ENCODE measurements at regions not wholly inside any gene's neighbourhood (a gene's known extent, or its start where the extent isn't known, plus 50 kb on each side); places are given as distances from the start of the nearest gene placed in this dataset.
"Not testable (repeated sequence)": the region's sequence is repeated elsewhere in the genome, so short reads cannot be mapped to it uniquely, and the experiment has no call there.

DNA sequence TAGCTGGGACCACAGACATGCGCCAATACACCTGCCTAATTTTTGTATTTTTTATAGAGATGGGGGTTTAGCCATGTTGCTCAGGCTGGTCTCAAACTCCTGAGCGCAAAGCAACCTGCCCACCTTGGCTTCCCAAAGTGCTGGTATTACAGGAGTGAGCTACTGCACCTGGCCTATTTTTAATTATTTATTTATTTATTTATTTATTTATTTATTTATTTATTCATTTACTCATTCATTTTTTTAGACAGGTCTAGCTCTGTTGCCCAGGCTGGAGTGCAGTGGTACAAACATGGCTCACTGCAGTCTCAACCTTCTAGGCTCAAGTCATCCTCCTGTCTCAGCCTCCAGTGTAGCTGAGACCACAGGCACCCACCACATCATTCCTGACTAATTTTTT is 434.3 kb downstream of the DOK5 start:
- Mint-ChIP-seq H3K36me3 (no peaks in the 10 kb centered on the region), H3K4me3 (no peak overlapping the region), H3K27ac (no peak overlapping the region), H3K4me1 (no peaks in the 10 kb centered on the region), H3K27me3 (no peaks in the 10 kb centered on the region), H3K9me3 (peaks cover 8 to 15% (median 12%) of the 10 kb centered on the region in 3 donors)

DNA sequence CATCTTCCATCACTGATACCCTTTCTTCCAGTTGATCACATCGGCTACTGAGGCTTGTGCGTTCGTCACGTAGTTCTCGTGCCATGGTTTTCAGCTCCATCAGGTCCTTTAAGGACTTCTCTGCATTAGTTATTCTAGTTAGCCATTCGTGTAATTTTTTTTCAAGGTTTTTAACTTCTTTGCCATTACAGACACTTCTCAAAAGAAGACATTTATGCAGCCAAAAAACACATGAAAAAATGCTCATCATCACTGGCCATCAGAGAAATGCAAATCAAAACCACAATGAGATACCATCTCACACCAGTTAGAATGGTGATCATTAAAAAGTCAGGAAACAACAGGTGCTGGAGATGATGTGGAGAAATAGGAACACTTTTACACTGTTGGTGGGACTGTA is 430.7 kb downstream of the DOK5 start:
- not testable (repeated sequence) for H3K36me3 Mint-ChIP-seq, H3K4me3 Mint-ChIP-seq, H3K4me1 Mint-ChIP-seq, H3K27me3 Mint-ChIP-seq, H3K27ac Mint-ChIP-seq
- peaks cover 5 to 21% (median 9%) of the 10 kb centered on the region in 3 donors for H3K9me3 Mint-ChIP-seq

DNA sequence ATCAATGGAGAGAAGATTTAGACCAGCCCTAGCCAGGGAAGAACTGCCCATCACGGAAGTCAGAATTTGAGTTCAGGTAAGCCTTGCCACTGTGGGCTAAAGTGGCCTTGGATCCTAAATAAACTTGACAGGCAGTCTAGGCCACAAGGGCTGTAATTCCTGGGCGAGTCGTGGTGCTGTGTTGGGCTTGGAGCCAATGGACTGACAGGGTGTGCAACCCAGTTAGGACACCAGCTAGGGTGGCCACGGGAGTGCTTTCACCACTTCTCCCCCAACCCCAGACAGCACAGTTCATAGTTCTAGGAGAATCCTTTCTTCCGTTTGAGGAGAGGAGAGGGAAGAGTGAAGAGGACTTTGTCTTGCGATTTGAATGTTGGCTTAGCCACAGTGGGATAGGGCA is 422.4 kb downstream of the DOK5 start:
- Mint-ChIP-seq H3K4me1 (no peaks in the 10 kb centered on the region), H3K9me3 (peaks cover 0 to 11% (median 1%) of the 10 kb centered on the region in 3 donors), H3K27ac (no peak overlapping the region), H3K27me3 (no peaks in the 10 kb centered on the region), H3K4me3 (no peak overlapping the region), H3K36me3 (no peaks in the 10 kb centered on the region)

DNA sequence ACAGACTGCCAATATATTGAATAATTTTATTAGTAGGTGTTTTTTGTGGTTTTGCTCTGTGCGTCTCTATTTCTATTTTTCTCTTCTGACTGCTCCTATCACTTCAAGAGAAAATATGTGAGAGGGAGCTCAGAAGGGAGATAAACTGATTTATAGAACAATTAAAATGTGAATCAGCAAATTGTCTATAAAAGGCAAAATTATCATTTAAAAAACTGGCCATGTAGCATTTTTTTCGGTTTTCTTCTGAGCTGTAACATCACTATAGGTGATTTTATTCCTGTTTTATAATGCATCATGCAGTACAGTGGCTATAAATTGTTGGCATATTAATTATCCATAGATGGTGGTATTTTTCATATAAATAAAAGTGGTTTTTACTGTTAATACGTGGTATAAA is 416.5 kb downstream of the DOK5 start:
- H3K27me3 Mint-ChIP-seq, result no peaks in the 10 kb centered on the region

DNA sequence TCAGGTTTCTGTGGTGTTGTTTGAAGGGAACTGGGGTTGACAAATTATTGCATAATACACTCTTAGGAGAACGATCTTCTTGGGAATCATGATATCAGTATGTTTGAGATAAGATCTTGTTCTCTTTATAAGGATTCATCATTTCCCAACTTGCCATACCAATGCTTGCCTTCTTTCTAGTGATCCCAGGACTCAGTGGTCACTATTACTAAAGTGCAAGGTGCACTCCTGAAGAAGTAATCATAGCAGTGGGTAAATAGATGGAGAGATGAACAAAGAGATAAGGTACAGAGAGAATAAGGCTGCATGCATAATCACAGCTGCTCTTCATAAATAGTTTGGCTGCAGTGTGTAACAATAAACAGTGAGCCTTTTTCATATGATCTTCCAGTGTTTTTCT is 404.0 kb downstream of the DOK5 start:
- no peaks in the 10 kb centered on the region for H3K4me1 Mint-ChIP-seq
- no peak overlapping the region for H3K4me3 Mint-ChIP-seq
- no peaks in the 10 kb centered on the region for H3K27me3 Mint-ChIP-seq
- no peaks in the 10 kb centered on the region for H3K36me3 Mint-ChIP-seq
- no peak overlapping the region for H3K27ac Mint-ChIP-seq
- peaks cover 2 to 7% (median 6%) of the 10 kb centered on the region in 3 donors for H3K9me3 Mint-ChIP-seq

More for the DNA sequence above, 416.5 kb downstream of the DOK5 start:
- Mint-ChIP-seq H3K4me3 (no peak overlapping the region), H3K4me1 (no peaks in the 10 kb centered on the region), H3K9me3 (peaks cover 0 to 3% (median 2%) of the 10 kb centered on the region in 3 donors), H3K36me3 (no peaks in the 10 kb centered on the region), H3K27ac (no peak overlapping the region)

DNA sequence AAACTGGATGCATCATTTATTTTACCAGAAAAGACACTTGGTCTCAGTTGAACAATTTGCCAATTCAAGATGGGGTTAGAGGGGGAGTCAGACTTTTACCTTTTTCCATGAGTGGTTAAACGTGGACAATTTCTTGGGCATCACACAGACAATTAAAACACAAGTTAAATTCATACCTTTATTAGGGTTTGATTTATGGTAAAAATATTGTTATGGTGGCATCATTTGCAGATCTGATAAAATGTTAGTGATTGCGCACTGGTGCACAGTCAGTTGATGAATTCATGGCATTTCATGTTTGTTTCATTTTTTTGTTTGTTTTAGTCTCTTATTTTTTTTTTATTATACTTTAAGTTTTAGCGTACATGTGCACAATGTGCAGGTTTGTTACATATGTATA is 399.9 kb downstream of the DOK5 start:
- H3K27me3 Mint-ChIP-seq, result no peaks in the 10 kb centered on the region
- peaks cover 2 to 9% (median 2%) of the 10 kb centered on the region in 3 donors for H3K9me3 Mint-ChIP-seq
- no peaks in the 10 kb centered on the region for H3K36me3 Mint-ChIP-seq
- no peaks in the 10 kb centered on the region for H3K4me1 Mint-ChIP-seq
- no peak overlapping the region for H3K4me3 Mint-ChIP-seq
- no peak overlapping the region for H3K27ac Mint-ChIP-seq

DNA sequence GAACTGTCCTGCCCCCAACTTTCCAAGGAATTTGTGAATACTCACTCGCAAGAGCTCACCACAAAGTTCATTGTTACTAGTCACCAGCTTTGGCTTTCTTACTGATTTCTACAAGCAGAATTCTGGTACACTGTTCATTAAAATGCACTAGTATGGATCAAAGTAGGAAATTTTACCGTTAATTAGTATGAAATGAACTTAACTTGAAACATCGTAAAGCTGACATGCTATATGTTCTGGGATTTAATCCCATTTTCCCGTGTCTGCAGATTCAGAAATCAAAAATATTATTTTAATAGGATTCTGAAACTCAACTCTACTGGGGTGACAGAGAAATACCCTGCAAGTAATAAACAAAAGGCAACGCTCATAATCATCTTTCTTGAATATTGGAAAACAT is 399.3 kb downstream of the DOK5 start:
- Mint-ChIP-seq H3K27me3 (no peaks in the 10 kb centered on the region), H3K9me3 (peaks cover 2 to 9% (median 2%) of the 10 kb centered on the region in 3 donors), H3K36me3 (no peaks in the 10 kb centered on the region), H3K4me1 (no peaks in the 10 kb centered on the region), H3K27ac (no peak overlapping the region), H3K4me3 (no peak overlapping the region)

DNA sequence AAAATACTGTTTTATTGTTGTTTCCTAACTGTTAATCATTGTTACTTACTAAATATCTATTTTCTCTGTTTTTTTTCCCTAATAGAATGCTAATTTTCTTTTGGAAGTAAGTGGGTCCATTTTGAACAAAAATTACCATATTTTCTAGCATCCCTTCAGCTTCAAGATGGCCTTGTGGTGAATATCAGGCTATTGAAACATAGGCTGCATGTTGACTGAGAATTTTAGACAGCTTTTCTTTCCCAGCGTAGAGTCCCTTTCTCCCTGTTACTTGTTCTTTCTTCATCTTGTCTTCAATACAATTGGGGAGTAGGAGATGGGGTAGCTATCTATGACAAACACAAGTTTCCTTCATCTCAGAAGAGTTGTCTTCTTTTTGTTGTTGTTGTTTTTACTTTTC is 397.0 kb downstream of the DOK5 start:
- Mint-ChIP-seq H3K4me1 (no peaks in the 10 kb centered on the region), H3K4me3 (no peak overlapping the region), H3K9me3 (peaks cover 0 to 5% (median 2%) of the 10 kb centered on the region in 3 donors), H3K27ac (no peak overlapping the region), H3K36me3 (no peaks in the 10 kb centered on the region), H3K27me3 (no peaks in the 10 kb centered on the region)

DNA sequence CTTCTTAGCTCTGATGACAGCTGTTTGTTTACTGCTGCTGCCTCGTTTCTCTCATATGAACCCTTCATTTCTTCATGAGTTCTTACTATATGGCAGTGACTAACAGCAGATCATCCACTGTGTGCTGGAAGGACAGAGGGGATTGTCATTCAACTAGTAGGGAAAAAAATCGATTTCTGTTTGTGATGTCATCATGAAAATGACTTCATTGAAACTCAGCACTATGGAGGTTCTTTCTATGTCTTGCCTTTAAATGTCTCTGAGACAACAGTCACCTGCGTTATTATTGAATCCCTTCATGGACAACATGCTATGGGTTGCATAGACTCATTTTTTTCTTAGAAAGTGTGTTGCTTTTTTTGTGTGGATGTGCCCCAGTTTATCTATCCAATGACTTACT is 394.4 kb downstream of the DOK5 start:
- Mint-ChIP-seq H3K4me1 (no peaks in the 10 kb centered on the region), H3K27ac (no peak overlapping the region), H3K4me3 (no peak overlapping the region), H3K9me3 (peaks cover 0 to 3% (median 2%) of the 10 kb centered on the region in 3 donors), H3K27me3 (no peaks in the 10 kb centered on the region), H3K36me3 (no peaks in the 10 kb centered on the region)

DNA sequence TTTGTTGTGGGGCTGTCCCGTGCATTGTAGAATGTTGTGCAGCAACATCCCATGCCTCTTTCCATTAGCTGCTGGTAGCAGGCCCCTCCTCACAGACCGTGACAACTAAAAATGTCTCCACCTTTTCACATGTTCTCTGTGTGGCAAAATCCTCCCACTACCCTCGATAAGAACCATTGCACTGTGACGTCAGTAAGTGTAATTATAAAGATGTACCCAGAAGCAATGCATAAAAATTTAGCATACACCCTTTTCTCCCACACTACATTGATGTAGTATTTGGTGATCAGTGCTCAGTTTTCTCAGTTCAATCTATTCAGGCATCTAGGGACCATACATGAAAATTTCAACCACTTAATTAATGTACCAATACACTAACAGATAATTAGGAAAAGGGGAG is 389.9 kb downstream of the DOK5 start:
- Mint-ChIP-seq H3K4me1 (no peaks in the 10 kb centered on the region), H3K27me3 (no peaks in the 10 kb centered on the region), H3K4me3 (no peak overlapping the region), H3K27ac (no peak overlapping the region), H3K36me3 (no peaks in the 10 kb centered on the region), H3K9me3 (peaks cover 0 to 4% (median 2%) of the 10 kb centered on the region in 3 donors)

DNA sequence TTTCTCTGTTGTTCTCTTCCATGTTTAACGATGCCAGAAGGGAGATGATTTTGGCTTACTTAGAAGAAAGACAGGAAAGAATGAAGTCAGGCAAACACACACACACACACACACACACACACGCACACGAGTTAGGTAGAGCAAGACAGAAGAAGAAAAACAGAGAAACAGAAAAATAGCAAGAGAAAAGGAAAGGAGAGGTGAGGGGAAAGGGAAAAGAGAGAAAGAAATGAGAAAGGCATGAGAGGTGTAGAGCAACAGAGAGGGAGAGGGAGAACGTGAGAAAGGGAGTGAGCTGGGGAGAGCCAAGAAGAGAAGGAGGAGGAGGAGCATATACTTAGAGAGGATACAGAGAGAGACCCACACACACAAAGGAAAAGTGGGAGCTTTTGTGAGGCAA is 385.3 kb downstream of the DOK5 start:
- Mint-ChIP-seq H3K36me3 (no peaks in the 10 kb centered on the region), H3K4me3 (no peak overlapping the region), H3K9me3 (peaks cover 0 to 4% (median 0%) of the 10 kb centered on the region in 3 donors), H3K27ac (no peak overlapping the region), H3K4me1 (no peaks in the 10 kb centered on the region), H3K27me3 (no peaks in the 10 kb centered on the region)

DNA sequence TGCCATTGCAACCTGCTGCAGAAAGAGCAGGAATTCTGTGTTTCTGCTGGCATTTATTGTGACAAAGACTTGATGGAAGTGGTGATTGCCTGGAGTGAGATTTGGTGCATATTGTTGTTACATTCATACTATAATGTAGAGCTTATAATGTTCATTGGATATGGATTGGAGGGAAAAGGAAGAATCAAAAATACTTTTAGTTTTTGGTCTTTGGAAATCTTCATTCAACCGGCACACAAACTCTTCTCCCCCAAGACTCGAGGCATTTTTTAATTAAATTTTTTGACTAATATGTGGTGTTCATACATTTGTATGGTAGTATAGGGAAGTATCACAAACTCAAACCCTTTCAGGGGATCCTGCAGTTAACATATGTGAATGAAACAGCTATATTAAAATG is 380.8 kb downstream of the DOK5 start:
- no peaks in the 10 kb centered on the region for H3K27me3 Mint-ChIP-seq
- H3K9me3 Mint-ChIP-seq, result peaks cover 0 to 3% (median 2%) of the 10 kb centered on the region in 3 donors
- H3K27ac Mint-ChIP-seq, result no peak overlapping the region
- H3K4me3 Mint-ChIP-seq, result no peak overlapping the region
- no peaks in the 10 kb centered on the region for H3K4me1 Mint-ChIP-seq
- H3K36me3 Mint-ChIP-seq, result no peaks in the 10 kb centered on the region

DNA sequence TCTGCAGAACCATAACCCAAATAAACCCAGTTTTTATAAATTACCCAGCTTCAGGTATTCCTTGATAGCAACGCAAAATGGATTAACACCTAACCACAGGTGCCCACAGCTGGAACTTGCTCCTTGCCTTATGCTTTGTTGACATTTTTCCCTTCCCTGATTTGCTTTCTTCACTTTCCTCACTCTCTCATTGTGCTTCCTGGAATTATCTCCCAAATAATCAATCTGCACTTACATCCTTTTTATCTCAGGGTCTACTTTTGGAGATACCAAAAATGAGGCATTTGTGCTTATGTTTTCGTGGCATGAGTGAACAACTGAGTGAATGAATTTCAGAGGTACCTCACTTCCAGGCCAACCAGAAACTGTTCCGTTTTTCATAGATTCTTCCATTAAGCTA is 374.3 kb downstream of the DOK5 start:
- Mint-ChIP-seq H3K36me3 (peaks cover 2% of the 10 kb centered on the region), H3K4me3 (no peak overlapping the region), H3K4me1 (no peaks in the 10 kb centered on the region), H3K9me3 (peaks cover 2 to 6% (median 2%) of the 10 kb centered on the region in 3 donors), H3K27me3 (no peaks in the 10 kb centered on the region), H3K27ac (no peak overlapping the region)

DNA sequence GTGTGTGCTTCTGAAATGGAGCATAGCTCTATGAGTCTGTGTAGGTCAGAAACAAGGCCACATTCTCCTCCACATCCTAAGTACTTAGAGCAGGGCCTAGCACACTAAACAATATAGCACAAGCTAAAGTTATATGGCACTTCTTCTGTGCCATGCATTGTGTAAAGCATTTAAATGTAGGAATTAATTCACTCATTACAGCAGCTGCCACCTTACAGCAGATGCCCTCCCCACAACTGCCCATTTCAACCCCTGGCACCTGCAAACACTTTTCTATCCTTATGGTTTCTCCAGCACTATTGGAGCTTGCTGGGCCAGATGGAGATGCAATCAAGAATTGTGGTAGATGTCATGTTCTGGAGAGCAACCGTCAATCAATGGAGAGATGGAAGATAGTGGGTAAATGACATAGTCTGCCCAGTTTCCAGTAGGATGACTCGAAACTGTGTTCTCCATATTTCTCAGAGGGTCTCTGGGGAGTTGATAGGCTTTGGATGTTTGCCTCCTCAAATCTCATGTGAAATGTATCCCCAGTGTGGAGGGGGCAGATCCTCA is 373.7 kb downstream of the DOK5 start:
- Mint-ChIP-seq H3K36me3 (peaks cover 2% of the 10 kb centered on the region), H3K27ac (no peak overlapping the region), H3K9me3 (peaks cover 2 to 10% (median 2%) of the 10 kb centered on the region in 3 donors), H3K4me1 (no peaks in the 10 kb centered on the region), H3K27me3 (no peaks in the 10 kb centered on the region), H3K4me3 (no peak overlapping the region)

DNA sequence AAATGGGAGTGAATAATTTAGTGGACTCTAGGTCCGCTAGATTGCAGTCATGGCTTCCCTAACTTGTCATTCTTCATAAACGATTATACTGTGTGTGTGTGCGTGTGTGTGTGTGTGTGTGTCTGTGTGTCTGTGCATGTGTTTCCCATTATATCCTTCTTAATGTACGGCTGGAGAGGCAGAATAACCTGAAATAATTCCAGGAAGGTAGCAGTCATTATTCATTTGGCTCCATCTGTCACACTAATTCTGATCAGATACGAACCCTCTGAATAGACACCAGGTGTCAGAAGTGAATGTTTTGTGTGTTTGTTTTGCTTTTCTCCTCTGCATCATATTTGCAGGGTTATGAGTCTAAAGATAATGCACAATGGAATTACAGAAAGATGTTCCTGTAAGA is 372.9 kb downstream of the DOK5 start:
- peaks cover 2% of the 10 kb centered on the region for H3K36me3 Mint-ChIP-seq
- H3K27me3 Mint-ChIP-seq, result no peaks in the 10 kb centered on the region
- no peak overlapping the region for H3K4me3 Mint-ChIP-seq
- no peaks in the 10 kb centered on the region for H3K4me1 Mint-ChIP-seq
- peaks cover 2 to 10% (median 2%) of the 10 kb centered on the region in 3 donors for H3K9me3 Mint-ChIP-seq
- H3K27ac Mint-ChIP-seq, result no peak overlapping the region

DNA sequence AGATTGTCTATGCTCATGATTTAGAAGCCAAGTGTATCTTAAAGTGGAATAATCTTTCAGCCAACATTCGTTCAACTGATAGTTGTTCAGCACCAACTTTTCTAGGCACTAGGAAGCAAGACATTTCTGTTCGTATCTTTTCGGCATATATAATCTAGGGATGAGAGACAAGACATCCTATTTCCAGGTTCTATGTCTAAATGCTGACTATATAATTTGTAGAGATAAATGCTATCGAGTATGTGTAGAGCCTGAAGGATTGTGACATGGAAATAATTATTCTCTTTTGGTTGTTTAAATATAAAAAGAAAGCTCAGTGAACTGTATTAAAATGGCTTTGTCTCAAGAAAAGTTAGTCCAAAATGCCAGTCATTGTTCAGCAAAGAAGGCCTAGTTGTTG is 371.6 kb downstream of the DOK5 start:
- no peak overlapping the region for H3K27ac Mint-ChIP-seq
- peaks cover 2 to 10% (median 2%) of the 10 kb centered on the region in 3 donors for H3K9me3 Mint-ChIP-seq
- no peaks in the 10 kb centered on the region for H3K4me1 Mint-ChIP-seq
- no peak overlapping the region for H3K4me3 Mint-ChIP-seq
- H3K36me3 Mint-ChIP-seq, result peaks cover 2% of the 10 kb centered on the region
- no peaks in the 10 kb centered on the region for H3K27me3 Mint-ChIP-seq
